BE2C (cell line): ENCODE measurements at regions not wholly inside any gene's neighbourhood (a gene's known extent, or its start where the extent isn't known, plus 50 kb on each side); places are given as distances from the start of the nearest gene placed in this dataset.

Source experiments
- DNase-seq: peaks from one replicate; pipeline ENCODE4 v3.0.0-alpha.2; 2020
- H3K27me3 ChIP-seq: fragments of 250-450 bp; sonication (Bioruptor Pico); 2 replicates; pipeline ENCODE4 v1.5.1; 2020; ENCODE audit warnings: mild to moderate bottlenecking
- H3K36me3 ChIP-seq: fragments of 250-450 bp; sonication (Bioruptor Pico); 2 replicates; pipeline ENCODE4 v1.5.1; 2020; ENCODE audit warnings: mild to moderate bottlenecking
- H3K4me1 ChIP-seq: fragments of 250-450 bp; sonication (Bioruptor Pico); 2 replicates; pipeline ENCODE4 v1.5.1; 2020
- H3K4me3 ChIP-seq: 2 replicates; pipeline ENCODE4 v1.5.1; 2011; ENCODE audit warnings: low read depth, low read length
- H3K9me3 ChIP-seq: fragments of 250-450 bp; sonication (Bioruptor Pico); 2 replicates; pipeline ENCODE4 v1.5.1; 2020
- CTCF ChIP-seq: IDR thresholded peaks from 2 replicates; pipeline ENCODE4 v1.5.1; 2012; ENCODE audit warnings: mild to moderate bottlenecking, low read depth, low read length

GRCh38 chr6:139650941-139651340 is 276.5 kb upstream of the CITED2 start:
- Histone ChIP-seq H3K27me3 (no peaks in the 10 kb centered on the region), H3K4me3 (no peak overlapping the region), H3K9me3 (no peaks in the 10 kb centered on the region), H3K36me3 (no peaks in the 10 kb centered on the region), H3K4me1 (no peaks in the 10 kb centered on the region)
- DNase-seq, result peak; percentile 22
- no peak for TF ChIP-seq CTCF

GRCh38 chr6:139649732-139650131 is 275.3 kb upstream of the CITED2 start:
- Histone ChIP-seq H3K36me3 (no peaks in the 10 kb centered on the region), H3K9me3 (no peaks in the 10 kb centered on the region), H3K4me3 (no peak overlapping the region), H3K27me3 (no peaks in the 10 kb centered on the region), H3K4me1 (no peaks in the 10 kb centered on the region)
- no peak for DNase-seq
- no peak for TF ChIP-seq CTCF

- H3K27me3 ChIP-seq, result no peaks in the 10 kb centered on the region
- no peak for DNase-seq
- no peaks in the 10 kb centered on the region for H3K36me3 ChIP-seq
- TF ChIP-seq CTCF, result no peak
- no peaks in the 10 kb centered on the region for H3K9me3 ChIP-seq
- no peaks in the 10 kb centered on the region for H3K4me1 ChIP-seq
- H3K4me3 ChIP-seq, result no peak overlapping the region
These were observed 274.7 kb upstream of the CITED2 start for GRCh38 chr6:139649128-139649527.

GRCh38 chr6:139648430-139649000 is 274.1 kb upstream of the CITED2 start:
- Histone ChIP-seq H3K4me3 (no peak overlapping the region), H3K4me1 (no peaks in the 10 kb centered on the region), H3K9me3 (no peaks in the 10 kb centered on the region), H3K36me3 (no peaks in the 10 kb centered on the region), H3K27me3 (no peaks in the 10 kb centered on the region)
- no peak for TF ChIP-seq CTCF
- no peak for DNase-seq

- DNase-seq, result no peak
- H3K9me3 ChIP-seq, result no peaks in the 10 kb centered on the region
- no peak overlapping the region for H3K4me3 ChIP-seq
- no peaks in the 10 kb centered on the region for H3K27me3 ChIP-seq
- no peak for TF ChIP-seq CTCF
- H3K36me3 ChIP-seq, result no peaks in the 10 kb centered on the region
- H3K4me1 ChIP-seq, result no peaks in the 10 kb centered on the region
These were observed 273.4 kb upstream of the CITED2 start for GRCh38 chr6:139647841-139648240.

GRCh38 chr6:139647016-139647415 is 272.6 kb upstream of the CITED2 start:
- DNase-seq, result no peak
- Histone ChIP-seq H3K9me3 (no peaks in the 10 kb centered on the region), H3K27me3 (no peaks in the 10 kb centered on the region), H3K4me1 (no peaks in the 10 kb centered on the region), H3K4me3 (no peak overlapping the region), H3K36me3 (no peaks in the 10 kb centered on the region)
- TF ChIP-seq CTCF, result no peak
